HUDEP-2 (cell line): ENCODE measurements at regions not wholly inside any gene's neighbourhood (a gene's known extent, or its start where the extent isn't known, plus 50 kb on each side); places are given as distances from the start of the nearest gene placed in this dataset.

Source experiments
- DNase-seq, 76 experiments: peaks; one replicate each; lab custom pipeline; 2025; ENCODE audit not compliant: unreplicated experiment in 76 of 76; lab: John Stamatoyannopoulos, UW

DNA sequence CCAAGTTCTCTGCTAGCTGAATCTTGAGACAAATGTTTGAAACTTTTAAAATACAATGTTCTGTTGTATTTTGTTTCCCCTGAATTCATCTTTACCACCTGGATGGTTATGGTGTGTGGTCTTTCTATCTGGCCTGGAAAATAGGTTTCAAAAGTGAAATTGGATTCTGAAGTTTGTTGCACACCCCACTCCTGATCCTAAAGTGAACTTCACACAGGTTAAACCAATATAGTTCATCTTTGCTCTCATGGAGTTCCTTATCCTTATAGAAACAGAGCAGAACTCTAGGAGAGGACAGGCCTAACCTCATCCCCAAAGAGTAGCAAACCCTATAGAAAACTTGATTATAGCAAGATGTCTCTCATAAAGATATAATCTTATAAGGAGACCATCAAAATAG is 179.4 kb upstream of the BCL6 start:
- DNase-seq: no peak

DNA sequence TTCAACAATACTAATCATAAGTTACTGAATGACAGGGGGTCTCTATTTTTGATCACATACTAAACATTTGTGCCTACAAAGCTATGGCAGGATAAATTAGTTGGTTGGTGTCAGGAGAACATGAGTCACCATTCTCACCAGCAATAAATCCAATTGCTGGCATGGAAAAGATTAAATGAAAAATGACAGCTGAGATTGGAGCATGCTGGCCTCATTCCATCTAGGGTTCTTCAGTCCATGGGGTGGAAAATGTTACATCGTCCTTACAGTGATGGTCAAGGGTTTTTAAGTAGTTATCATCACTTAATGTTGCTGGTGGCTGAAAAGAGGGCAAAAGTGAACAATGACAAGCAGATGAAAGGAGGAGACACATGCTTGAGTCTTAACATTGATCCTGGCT is 180.1 kb upstream of the BCL6 start:
- no peak for DNase-seq

DNA sequence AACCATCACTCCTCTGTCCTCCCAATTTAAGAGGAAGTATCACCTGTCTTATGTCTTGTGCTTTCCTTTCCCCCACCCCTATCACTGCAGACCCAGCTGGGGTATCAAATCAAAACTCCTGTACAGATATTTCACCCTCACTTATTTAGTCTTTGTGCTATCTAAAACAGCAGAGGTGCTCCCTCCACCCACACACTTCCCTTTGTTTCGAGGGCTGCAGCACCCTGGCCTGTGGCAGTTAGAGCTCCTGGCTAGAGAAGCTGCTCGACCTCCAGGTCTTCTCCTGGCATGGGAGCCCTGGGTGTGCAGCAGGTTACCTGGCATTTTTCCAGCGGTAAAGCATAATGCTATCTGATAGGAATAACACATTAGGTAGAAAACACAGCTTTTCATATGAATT is 181.4 kb upstream of the BCL6 start:
- no peak for DNase-seq

DNA sequence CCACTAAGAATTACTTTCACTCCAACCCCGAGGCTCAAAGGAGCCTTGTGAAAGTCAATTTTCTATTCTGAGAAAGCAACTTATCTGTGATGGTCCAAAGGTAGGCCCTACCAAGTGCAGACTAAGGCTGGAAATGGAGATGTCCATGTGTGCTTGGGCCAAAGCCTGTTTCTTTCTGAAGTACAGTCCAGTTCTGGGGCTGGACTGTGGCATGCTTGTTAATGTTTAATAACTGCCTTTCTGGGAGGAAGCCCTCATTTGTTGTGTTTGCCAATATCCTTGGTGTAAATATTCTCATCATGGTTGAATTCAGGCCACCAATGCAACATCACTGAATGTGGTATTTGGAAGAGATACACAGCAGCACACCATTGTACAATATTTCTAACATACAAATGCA is 182.3 kb upstream of the BCL6 start:
- DNase-seq: no peak

DNA sequence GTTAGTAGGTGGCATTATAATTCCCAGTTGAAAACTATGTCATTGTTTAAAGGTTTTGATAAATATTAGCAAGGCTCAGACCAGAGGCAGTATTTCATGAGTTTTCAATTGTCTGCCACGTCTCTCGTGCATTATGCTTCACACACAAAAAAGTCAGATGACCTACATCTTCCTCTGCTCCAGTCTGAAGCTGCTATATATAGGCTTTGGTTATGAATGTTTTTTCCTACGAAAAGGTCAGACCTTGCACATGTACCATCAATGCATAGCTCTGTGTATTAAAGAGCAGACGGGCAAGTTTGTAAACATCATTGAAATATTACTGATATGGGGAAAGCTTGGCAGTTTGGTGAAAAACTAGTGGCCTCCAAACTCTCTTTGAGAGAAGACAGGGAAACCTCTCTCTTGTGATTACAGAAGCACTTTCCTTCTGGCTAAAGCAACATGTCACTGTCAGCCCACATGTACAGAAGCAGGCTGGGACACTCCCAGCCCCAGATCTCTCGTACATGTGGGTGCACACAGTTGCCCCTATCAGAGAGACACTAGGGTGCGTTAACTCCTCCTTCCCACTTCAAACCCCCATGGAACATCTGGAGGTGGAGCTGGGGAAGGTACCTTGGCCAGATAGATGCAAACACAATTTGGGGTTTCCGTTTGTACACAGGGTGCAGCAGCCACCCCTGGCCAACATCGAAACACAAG is 184.0 kb upstream of the BCL6 start:
- DNase-seq: no peak

DNA sequence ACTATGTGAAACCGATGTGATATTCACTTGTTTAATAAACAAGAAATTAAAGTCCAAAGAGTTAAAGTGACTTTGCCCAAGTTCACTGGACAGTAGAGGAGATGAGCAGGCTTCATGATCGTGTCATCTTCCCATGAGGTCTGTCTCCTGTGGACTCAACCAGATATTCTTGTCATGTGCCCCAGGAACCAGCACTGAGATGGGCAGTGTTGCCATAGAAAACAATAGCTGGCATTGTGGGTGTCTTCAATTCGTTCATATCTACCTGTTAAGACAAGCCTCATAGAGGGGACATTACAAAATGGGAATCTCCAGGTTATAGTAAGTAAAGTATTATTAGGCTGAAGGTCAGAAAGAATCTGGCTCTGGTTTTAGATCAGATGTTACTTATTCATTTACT is 184.8 kb upstream of the BCL6 start:
- DNase-seq: no peak

DNA sequence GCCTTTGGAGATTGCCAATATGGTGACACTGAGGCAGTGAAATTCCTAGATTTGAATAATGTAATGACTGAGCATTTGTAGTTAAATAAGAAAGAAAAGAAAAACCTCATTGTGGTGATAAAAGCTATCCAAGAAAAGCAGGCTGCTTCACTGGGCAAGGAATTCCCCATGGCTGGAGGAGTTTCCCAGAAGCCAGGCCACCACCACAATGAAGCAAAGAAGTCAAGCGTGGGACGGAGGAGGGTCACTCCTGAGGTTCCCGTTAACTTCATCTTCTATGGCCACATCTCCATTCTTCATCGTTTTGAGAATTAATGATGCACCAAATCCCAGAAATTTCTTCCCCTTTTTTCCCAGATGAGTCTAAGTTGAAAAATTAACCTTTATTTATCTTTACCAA is 185.8 kb upstream of the BCL6 start:
- no peak for DNase-seq

DNA sequence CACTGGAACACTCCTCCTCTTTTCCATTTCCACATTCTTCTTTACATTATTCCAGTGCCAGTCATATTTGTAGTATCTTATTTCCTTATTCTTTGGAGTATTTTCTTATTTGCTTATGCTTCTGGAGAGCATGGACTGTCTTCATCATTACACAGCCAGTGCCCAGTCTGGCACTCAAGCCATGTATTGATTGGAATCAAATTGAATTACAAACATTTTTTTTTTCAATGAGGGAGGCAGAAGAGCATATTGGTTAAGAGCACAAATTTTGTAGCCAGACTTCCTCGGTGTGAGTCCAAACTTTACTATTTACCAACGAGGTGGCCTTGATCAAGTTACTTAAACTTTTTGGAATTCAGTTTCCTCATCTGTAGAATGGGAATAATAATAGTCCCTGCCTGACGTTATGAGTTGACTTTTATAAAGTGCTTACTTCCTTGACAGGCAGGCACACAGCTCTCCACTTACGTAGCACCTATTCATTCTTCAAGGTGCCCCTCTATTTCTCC is 186.6 kb upstream of the BCL6 start:
- no peak for DNase-seq

DNA sequence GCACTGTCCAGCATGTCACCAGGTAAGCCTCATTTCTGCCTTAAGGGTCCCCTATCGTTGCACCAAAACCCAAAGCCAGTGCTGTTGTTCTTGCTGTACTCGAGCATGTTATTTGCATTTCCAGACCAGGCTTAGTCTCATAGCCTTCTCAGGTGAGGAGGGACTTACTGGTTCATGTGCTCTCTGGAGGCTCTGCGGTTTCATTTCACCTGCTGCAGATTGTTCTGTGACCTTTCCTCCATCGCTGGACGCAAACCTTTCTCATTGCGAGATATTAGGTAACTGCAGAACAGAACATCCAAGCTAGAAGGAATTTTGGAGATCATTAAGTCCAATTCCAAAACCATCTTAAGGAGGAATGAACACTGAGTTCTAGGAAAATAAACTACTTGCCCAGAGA is 187.3 kb upstream of the BCL6 start:
- no peak for DNase-seq

DNA sequence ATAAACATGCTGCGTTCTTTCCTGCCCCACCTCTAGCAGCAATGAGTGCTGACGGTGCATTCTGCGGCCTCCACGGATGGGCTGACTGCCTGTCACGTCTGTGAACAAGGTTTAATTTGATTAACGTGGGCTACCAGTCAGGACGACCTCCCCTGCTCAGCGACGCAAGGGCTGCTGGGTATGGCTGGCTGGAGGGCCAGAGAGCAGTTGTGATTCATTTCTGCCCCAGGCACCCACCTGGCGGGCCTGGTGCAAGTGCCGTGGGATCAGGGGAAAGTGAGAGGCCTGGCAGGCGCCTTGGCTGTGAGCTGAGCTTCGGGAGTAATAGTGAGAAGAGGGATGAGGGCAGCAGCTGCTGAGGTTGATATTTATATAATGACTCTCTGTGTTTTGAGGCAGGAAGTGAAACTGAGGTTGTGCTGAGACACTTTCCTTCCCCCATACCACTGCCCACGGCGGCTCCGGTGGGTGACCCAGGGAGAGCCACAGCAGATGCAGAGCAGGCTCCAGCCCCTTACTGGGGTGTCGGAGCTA is 190.4 kb upstream of the BCL6 start:
- DNase-seq: no peak

DNA sequence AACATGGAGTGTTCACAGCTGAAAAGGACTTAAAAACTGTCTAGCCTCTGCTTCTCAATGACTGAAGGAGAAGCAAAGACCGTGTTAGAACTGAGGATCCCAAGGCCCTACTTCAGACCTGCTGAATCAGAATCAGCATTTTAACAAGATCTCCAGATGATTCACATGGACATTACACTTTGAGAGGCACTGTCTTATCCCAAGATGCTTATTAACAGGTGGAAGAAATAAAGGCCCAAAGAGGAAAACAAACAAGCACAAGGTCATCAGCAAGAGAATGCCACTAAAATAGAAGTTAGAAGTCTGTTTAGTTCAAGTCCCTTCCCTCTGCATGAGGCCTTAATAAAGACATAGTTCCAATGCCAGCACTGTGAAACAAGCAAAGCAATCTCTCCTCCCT is 191.4 kb upstream of the BCL6 start:
- DNase-seq: no peak

DNA sequence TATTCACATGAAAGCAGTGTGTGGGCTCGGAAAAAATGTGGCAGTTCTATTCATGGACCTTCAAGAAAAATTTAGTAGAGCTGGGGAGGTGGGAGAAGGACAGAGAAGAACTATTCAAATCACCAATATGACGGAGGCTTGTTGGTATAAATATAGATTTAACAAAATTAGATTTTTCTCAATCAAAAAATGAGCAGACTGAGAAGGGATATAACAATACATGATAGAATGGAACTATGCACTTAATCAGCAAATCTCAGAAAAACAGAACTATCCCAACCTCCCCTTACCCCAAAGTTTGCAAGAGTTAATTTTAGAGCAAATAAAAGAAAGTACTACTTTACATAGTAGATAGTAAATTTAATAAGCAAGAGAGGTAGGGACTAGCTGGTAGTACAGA is 194.6 kb upstream of the BCL6 start:
- no peak for DNase-seq

DNA sequence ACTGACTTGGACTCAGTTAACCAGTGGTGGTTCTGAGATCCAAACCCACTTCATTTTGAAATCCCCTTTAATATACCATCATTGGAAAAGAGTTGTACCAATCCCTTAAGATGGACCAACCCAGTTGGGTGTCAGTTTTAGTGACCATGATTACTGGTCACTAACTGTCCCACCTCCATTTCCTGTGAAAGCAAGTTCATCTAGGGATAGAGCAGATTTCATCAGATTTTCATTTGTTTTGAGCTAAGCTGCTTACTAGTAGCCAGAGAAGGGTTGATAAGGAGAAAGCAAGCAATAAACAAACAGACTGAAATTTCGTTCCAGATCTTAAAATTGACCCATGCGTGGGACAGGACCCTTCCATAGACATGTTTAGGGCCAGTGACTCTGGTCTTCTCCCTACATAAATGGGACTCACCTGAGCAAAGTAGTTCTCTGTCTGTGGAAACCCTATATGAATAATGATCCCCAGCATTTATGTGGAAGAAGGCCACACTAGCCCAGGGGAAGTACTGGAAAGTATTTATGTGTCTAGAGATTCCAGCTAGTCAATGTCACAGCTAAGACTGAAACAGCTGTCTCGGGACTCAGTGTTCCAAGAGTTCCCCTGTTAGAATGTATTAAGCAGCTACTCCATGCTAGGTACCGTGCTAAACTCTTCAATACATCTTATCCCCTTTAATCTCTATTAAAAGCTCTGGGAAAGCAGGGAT is 196.0 kb upstream of the BCL6 start:
- DNase-seq: no peak

DNA sequence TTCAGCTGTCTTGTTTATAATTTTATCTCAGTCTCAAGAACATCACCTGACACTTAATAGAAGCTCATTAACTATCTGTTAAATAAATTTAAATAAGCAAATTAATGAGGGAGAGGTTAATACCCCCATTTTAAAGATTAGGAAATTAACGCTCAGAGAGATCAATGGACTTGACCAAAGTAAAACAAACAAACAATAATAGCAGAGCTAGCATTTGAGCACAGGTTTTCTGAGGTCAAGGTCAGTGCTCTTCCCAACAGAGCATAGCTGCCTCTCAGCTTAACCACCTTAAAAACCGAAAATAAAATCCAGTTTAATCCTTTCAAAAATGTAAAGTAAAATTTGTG is 196.6 kb upstream of the BCL6 start:
- no peak for DNase-seq

DNA sequence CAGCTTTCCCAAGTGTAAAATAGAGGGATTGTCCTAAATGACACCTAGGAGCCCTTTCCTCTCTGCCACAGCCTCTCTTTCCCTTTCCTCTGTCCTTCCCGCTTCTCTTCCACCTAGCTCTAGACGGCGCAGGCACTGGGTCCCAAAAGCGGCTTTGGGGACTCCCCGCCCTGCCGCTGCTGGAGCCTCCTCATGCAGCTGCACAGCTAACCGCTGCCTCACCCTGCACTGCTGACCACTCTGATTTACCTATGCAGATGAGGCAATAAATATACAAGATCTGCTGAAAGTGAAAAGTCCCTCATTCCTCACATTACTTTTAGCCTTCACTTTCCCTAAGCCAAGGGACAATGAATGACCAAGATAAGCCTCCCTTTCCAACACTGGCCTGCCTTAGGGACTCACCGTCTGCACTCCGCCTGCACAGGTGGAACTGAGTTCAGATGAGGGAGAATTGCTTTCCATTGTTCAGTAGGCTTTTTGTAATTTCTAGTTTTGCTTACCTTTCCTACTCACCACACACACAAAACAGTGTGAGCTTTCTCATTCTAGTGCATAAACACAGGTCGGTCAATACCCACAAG is 197.5 kb upstream of the BCL6 start:
- DNase-seq: no peak

DNA sequence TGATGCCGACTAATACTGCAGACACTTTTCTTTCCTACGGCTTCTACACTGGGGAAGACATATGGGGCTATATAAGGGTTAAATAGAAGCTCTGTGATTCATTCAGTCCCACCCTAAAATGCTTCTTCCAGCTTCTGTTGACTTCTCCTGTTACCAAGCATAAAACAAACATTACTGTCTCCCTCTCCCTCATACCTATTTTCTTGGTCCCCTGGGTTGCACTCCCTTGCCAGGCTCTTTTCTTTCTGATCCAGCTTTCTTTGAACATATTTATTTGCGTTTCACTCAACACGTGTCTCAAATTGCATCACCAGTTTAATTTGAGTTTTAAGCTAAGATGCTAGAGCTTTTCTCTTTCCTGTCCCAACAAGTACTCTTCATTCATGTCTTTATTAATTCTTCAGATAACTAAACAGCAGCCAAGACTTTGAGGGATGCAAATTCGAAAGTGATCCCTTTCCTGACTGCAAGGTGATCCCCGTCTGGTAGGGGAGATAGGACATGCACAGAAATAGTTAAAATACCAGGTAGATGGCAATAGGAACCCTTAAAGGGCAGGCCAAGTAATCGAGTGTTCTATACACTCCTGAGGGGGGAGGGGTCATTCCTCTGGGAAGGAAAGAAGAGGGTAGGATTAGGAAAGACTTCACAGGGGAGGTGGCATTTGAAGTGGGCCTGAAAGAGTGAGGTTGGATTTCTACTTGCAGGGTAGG is 198.6 kb upstream of the BCL6 start:
- DNase-seq: no peak

DNA sequence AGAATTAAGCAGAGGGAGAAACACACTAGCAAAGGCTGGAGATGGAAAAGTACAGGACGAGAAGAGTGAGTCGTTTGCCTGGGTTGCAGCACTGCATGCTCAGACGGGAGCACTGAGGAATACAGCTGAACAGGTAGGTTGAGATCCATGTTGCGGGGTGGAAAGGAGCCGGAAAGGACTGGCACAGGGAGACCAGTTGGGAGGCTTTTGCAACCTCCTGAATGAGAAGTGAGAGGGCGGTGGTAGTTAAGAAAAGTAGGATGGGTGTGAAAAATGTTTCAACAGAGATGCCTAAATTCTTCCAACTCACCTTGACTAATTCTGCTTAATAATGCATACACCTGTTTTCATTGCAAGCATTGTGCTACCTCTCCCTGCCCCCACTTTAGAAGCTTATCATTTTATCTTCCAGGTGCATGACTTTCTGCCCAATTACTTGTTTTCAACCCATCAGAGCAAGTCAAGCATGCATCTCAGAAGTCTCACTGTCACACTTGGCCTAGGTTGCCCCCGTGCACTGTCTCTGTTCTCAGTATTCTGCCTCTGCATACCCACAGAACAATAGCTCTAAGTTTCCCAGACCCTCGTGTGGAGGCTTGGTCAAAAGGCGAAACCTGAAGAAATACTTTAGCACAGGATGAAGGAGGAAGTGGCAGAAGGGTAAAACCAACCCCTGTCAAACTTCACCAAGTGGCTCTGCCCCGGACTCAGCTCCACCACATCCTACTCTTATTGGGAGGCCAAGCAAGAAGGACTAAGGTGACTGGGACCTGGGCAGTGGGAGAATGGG is 199.3 kb upstream of the BCL6 start:
- DNase-seq: no peak

DNA sequence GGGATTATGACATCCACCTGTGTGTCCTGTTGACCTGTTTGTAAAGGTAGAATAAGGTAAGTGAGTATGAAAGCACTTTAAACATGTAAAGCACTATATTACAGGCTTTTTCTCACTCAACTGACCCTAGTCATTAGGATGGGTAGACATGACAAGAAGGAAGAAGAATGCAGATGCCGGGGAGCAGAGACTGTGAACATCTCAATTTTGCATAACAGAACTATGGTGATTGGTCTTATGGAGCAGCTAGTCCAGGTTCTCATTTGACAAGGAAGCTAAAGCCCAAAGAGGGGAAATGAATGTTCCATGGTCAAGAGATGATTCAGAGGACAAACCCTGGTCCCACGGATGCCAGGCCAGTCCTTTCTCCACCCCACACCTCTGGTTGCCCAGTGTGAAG is 200.1 kb upstream of the BCL6 start:
- no peak for DNase-seq

DNA sequence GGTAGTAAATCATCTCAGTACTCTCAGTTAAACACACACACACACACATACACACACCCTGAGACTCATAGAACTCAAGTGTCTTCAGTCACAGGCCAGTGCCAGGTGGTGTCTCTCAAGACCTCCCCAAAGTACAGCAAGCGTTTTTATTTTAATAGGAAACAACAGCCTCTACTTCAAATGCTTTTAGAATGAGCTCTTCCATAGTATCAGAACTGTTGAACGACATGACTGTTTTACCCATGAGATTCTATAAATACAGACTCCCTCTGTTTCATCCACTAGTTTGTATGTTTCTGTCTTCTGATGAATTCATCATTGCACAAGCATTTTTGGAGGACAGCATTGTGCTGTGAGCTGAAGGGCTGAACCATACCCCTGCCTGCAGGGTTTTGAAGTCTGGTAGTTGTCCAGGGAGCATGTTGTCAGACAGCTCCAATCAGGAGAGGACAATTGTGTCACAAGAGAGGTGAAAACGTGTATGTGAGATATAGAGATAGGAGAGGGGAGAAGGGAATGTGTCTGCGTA is 201.0 kb upstream of the BCL6 start:
- DNase-seq: no peak

DNA sequence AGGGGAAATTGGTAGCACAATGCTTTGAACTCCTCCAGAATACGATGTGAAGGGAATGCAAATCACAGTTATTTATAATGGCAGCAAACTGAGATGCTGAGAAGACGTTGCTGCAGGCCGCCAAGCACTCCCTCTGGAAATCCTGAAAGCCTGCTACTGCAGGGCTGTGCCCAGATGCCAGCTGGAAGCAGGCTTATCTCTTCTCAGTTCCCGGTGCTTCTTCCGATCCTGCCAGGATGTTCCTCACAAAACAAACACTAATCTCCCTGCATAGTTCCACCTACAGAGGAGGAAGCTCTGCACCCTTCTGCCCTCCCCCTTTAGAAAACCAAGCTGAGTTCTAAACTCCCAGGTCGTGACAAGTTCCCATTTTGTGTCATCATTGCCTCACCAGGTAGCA is 201.7 kb upstream of the BCL6 start:
- DNase-seq: no peak
